MM.1S (cell line): ENCODE measurements at regions not wholly inside any gene's neighbourhood (a gene's known extent, or its start where the extent isn't known, plus 50 kb on each side); places are given as distances from the start of the nearest gene placed in this dataset.

Experiments
- DNase-seq: peaks from one replicate; pipeline ENCODE4 v3.0.0-alpha.2; 2015
- H2AFZ ChIP-seq: fragments of 300-600 bp; sonication (generic); 2 replicates; pipeline ENCODE4 v1.6.0; 2016; ENCODE audit warnings: antibody characterized with exemption, low read length
- H3F3A ChIP-seq: fragments of 300-600 bp; sonication (generic); 2 replicates; pipeline ENCODE4 v1.6.1; 2016; ENCODE audit warnings: mild to moderate bottlenecking, antibody characterized with exemption, low read length, moderate library complexity, mixed read lengths; ENCODE audit not compliant: insufficient read depth
- H3K27ac ChIP-seq: fragments of 300-600 bp; sonication (generic); 2 replicates; pipeline ENCODE4 v1.5.1; 2016; ENCODE audit warnings: mild to moderate bottlenecking, low read length
- H3K27me3 ChIP-seq: fragments of 300-600 bp; sonication (generic); replicated peaks from 2 replicates; pipeline ENCODE4 v1.6.0; 2016; ENCODE audit warnings: low read length; ENCODE audit not compliant: insufficient read depth
- H3K36me3 ChIP-seq: fragments of 300-600 bp; sonication (generic); replicated peaks from 2 replicates; pipeline ENCODE4 v1.6.1; 2016; ENCODE audit warnings: mild to moderate bottlenecking, low read length, mixed read lengths; ENCODE audit not compliant: insufficient read depth
- H3K4me1 ChIP-seq: fragments of 300-600 bp; sonication (generic); 2 replicates; pipeline ENCODE4 v1.6.1; 2016; ENCODE audit warnings: low read length, mixed read lengths
- H3K4me2 ChIP-seq: fragments of 300-600 bp; sonication (generic); 2 replicates; pipeline ENCODE4 v1.6.0; 2016; ENCODE audit warnings: low read depth, low read length
- H3K4me3 ChIP-seq: fragments of 300-600 bp; sonication (generic); 2 replicates; pipeline ENCODE4 v1.5.1; 2016; ENCODE audit warnings: low read length, mixed read lengths
- H3K79me2 ChIP-seq: fragments of 300-600 bp; sonication (generic); 2 replicates; pipeline ENCODE4 v1.6.1; 2016; ENCODE audit warnings: mixed run types, low read length, mixed read lengths
- H3K9ac ChIP-seq: fragments of 300-600 bp; sonication (generic); 2 replicates; pipeline ENCODE4 v1.6.1; 2016; ENCODE audit warnings: low read length, mixed read lengths
- H3K9me2 ChIP-seq: fragments of 300-600 bp; sonication (generic); replicated peaks from 2 replicates; pipeline ENCODE4 v1.6.1; 2016; ENCODE audit warnings: mild to moderate bottlenecking, low read length, mixed read lengths; ENCODE audit not compliant: insufficient read depth
- H3K9me3 ChIP-seq: fragments of 300-600 bp; sonication (generic); replicated peaks from 2 replicates; pipeline ENCODE4 v1.6.1; 2016; ENCODE audit warnings: mild to moderate bottlenecking, low read length, mixed read lengths; ENCODE audit not compliant: insufficient read depth
- H4K20me1 ChIP-seq: fragments of 300-600 bp; sonication (generic); 2 replicates; pipeline ENCODE4 v1.6.1; 2016; ENCODE audit warnings: mild to moderate bottlenecking, low read length, moderate library complexity, mixed read lengths; ENCODE audit not compliant: insufficient read depth
- CTCF ChIP-seq: fragments of 300-600 bp; sonication (generic); IDR thresholded peaks from 2 replicates; pipeline ENCODE4 v1.5.1; 2016; ENCODE audit warnings: antibody characterized with exemption, low read length, mixed read lengths
- EZH2 ChIP-seq: fragments of 300-600 bp; sonication (generic); optimal IDR thresholded peaks from 2 replicates; pipeline ENCODE3; 2017; ENCODE audit warnings: low read depth, mild to moderate bottlenecking, antibody characterized with exemption, low read length, mixed read lengths
- EZH2phosphoT487 ChIP-seq: fragments of 300-600 bp; sonication (generic); IDR thresholded peaks from 2 replicates; pipeline ENCODE4 v1.6.1; 2018; ENCODE audit warnings: antibody characterized with exemption, low read length

- no peak for DNase-seq
- Histone ChIP-seq H4K20me1 (no peaks in the 10 kb centered on the region), H3K4me1 (no peaks in the 10 kb centered on the region), H3K9me2 (no peaks in the 10 kb centered on the region), H3K27me3 (no peaks in the 10 kb centered on the region), H3K9ac (no peak overlapping the region), H3F3A (no peaks in the 10 kb centered on the region), H3K36me3 (no peaks in the 10 kb centered on the region), H2AFZ (no peak overlapping the region), H3K27ac (no peak overlapping the region), H3K4me2 (no peak overlapping the region), H3K79me2 (no peaks in the 10 kb centered on the region), H3K4me3 (no peak overlapping the region), H3K9me3 (no peaks in the 10 kb centered on the region)
- TF ChIP-seq EZH2phosphoT487 (no peak), EZH2 (no peak), CTCF (no peak)
Observed at GRCh38 chr18:60149316-60149715, 223.3 kb downstream of the MC4R start.

GRCh38 chr18:60147323-60147722 is 225.3 kb downstream of the MC4R start:
- DNase-seq, result no peak
- H3K27me3 ChIP-seq, result no peaks in the 10 kb centered on the region
- no peak overlapping the region for H3K27ac ChIP-seq
- H3K9ac ChIP-seq, result no peak overlapping the region
- no peaks in the 10 kb centered on the region for H3F3A ChIP-seq
- H3K36me3 ChIP-seq, result no peaks in the 10 kb centered on the region
- no peak overlapping the region for H2AFZ ChIP-seq
- no peaks in the 10 kb centered on the region for H3K9me3 ChIP-seq
- no peaks in the 10 kb centered on the region for H3K9me2 ChIP-seq
- no peak overlapping the region for H3K4me2 ChIP-seq
- H3K79me2 ChIP-seq, result no peaks in the 10 kb centered on the region
- H4K20me1 ChIP-seq, result no peaks in the 10 kb centered on the region
- TF ChIP-seq EZH2 (no peak), EZH2phosphoT487 (no peak), CTCF (no peak)
- no peak overlapping the region for H3K4me3 ChIP-seq
- H3K4me1 ChIP-seq, result no peaks in the 10 kb centered on the region

GRCh38 chr18:60146220-60146960 is 226.2 kb downstream of the MC4R start:
- Histone ChIP-seq H3K27me3 (no peaks in the 10 kb centered on the region), H3K4me1 (no peaks in the 10 kb centered on the region), H3K27ac (no peak overlapping the region), H3K9ac (no peak overlapping the region), H3K4me3 (no peak overlapping the region), H3K36me3 (no peaks in the 10 kb centered on the region), H3K4me2 (no peak overlapping the region), H4K20me1 (no peaks in the 10 kb centered on the region), H2AFZ (no peak overlapping the region), H3K9me3 (no peaks in the 10 kb centered on the region), H3K9me2 (no peaks in the 10 kb centered on the region), H3K79me2 (no peaks in the 10 kb centered on the region), H3F3A (no peaks in the 10 kb centered on the region)
- TF ChIP-seq EZH2 (no peak), CTCF (no peak), EZH2phosphoT487 (no peak)
- no peak for DNase-seq
